Eye (tissue), 1 donor: ENCODE measurements at regions not wholly inside any gene's neighbourhood (a gene's known extent, or its start where the extent isn't known, plus 50 kb on each side); places are given as distances from the start of the nearest gene placed in this dataset.
"Not testable (repeated sequence)": the region's sequence is repeated elsewhere in the genome, so short reads cannot be mapped to it uniquely, and the experiment has no call there.

ENCODE experiments used
- DNase-seq: peaks from one replicate; pipeline ENCODE4 v3.0.0-alpha.2; 2015

GRCh38 chr20:47940101-47940813 is 155.0 kb upstream of the SULF2 start:
- DNase-seq, result peak; percentile 21

- DNase-seq, result no peak
These were observed 151.3 kb upstream of the SULF2 start for GRCh38 chr20:47936612-47937011.

DNA sequence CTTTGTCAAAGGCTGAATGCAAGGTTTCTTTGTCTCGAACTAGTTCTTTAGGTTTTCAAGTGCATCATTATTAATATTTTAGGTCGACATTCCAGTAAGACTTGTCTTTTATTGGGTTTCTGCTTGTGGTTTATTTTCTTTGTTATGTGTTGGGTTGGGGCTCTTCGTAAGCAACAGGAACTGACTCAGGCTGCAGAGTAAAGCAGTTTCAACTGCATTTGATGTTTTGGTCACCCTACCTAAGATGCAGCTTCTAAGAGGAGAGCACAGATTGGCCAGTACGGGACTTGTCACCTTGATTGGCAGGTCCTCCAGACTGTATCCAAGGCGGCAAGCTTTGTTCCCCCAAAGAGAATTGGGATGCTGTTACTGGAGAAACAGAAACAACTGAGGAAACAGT is 149.5 kb upstream of the SULF2 start:
- no peak for DNase-seq

- DNase-seq, result no peak
These were observed 146.2 kb upstream of the SULF2 start for GRCh38 chr20:47931443-47931842.

DNA sequence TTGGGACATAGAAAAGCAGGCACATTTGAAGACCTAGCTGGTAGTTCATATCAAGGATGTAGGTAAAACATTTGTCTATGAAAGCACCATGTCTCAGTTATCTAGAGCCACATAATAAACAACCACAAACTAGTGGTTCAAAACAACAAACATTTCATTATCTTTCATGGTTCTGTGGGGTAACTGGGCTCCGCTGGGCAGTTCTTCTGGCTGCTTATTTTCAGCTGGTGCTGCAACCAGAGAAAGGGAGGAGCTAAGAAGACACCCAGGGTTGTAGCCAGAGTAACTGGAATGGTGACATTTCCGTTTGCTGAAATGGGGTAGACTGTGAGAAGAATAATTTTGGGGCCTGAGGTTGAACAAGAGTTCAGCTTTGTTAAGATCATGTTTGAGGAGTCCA is 145.7 kb upstream of the SULF2 start:
- no peak for DNase-seq

- peak; percentile 40 for DNase-seq
These were observed 144.3 kb upstream of the SULF2 start for GRCh38 chr20:47929368-47930115.

GRCh38 chr20:47927944-47928343 is 142.7 kb upstream of the SULF2 start:
- no peak for DNase-seq

- DNase-seq, result no peak
These were observed 142.1 kb upstream of the SULF2 start for GRCh38 chr20:47927385-47927851.

GRCh38 chr20:47926731-47927130 is 141.4 kb upstream of the SULF2 start:
- no peak for DNase-seq

DNA sequence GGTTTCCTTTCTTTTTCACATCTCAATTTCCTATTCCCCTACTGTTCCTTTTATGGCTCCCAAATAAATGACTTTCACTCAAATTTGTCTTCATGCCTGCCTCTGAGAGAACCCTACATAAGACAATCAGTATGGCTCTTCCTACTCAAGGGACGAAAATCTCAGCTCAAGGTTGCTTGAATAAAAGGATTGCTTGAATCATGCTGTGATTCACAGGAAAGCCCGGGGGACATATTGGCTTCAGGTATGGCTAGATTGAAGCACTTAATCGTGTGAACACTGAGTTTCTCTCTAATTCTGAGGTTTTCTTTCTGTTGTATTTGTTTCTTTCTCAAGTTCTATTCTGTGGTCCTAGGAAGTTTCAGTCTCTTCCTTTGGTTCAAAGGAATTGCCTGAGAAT is 140.3 kb upstream of the SULF2 start:
- no peak for DNase-seq

GRCh38 chr20:47922269-47922668 is 137.0 kb upstream of the SULF2 start:
- peak; percentile 21 for DNase-seq

GRCh38 chr20:47921829-47922228 is 136.5 kb upstream of the SULF2 start:
- peak; percentile 46 for DNase-seq

DNA sequence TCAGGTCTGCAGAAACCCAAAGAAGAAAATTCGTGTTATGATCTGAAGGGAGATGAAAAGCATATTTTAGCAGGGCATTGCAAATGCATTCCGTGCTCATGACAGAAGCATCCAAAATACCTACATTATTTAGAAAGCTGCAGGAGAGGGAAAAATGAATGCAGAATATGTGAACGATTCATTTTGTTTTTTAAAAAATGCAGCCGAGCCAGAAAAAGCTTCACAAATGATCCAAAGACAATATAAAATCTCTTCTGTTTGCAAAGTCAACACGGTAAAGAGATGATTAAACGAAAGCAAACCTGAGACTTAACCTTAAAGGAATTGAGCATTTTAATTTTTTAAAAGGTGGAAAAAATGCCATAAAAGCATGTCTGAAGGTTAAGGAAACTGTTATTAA is 136.1 kb upstream of the SULF2 start:
- peak; percentile 41 for DNase-seq

DNA sequence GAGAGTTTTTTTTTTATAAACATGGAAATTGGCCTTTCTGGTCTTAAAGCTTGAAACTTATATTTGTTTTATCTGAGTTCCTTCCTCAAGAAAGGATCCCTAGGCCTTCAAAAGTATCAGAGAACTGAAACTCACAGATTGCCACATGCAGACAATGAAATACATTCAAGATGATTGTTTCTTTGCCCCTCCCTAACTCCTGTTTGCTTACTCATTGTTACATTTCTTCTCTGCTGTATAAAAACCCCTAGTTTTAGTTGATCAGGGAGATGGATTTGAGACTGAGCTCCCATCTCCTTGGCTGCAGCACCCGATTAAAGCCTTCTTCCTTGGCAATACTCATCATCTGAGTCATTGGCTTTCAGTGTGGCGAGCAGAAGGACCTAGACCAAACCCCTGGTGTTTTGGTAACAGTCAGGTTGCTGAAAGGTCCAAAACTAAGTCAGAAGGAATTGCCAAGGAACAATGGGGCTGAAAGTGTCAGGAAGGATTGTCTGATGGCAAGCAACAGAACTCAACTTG is 132.3 kb upstream of the SULF2 start:
- DNase-seq, result no peak

GRCh38 chr20:47915495-47915894 is 130.2 kb upstream of the SULF2 start:
- no peak for DNase-seq

GRCh38 chr20:47914792-47915191 is 129.5 kb upstream of the SULF2 start:
- DNase-seq, result no peak

- DNase-seq, result not testable (repeated sequence)
These were observed 127.7 kb upstream of the SULF2 start for GRCh38 chr20:47912786-47913501.

GRCh38 chr20:47912165-47912564 is 126.9 kb upstream of the SULF2 start:
- peak; percentile 42 for DNase-seq

DNA sequence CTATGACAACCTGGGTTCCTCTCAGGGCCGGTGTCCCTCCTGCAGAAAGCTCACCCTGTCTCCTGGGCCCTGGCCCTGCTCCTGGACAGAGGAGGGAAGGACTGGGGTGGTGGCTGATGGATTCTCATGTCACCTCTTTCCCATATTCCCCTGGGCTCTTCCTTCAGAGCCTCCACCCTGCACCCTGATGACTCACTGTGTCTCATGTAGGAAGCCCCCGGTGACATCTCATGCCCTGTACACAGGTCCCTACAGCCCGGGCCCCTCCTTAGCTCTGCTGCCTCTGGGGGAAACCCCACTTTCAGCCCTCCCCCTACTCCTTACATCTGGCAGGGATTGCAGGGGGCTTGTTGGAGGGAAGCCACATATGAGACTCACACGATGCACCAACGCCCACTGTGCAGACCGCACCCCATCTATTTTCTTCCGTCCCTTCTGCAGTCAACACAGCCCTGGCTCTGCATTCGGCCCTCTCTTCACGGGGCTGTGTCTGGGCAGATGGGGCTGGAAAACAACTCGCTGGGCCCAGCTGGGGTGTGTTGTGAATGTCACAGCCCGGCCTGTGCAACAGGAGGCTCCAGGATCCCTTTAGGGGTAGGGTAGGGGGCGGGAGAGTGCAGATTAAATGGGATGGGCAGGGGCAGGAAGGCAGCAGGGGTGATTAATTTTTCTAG is 124.6 kb upstream of the SULF2 start:
- not testable (repeated sequence) for DNase-seq

DNA sequence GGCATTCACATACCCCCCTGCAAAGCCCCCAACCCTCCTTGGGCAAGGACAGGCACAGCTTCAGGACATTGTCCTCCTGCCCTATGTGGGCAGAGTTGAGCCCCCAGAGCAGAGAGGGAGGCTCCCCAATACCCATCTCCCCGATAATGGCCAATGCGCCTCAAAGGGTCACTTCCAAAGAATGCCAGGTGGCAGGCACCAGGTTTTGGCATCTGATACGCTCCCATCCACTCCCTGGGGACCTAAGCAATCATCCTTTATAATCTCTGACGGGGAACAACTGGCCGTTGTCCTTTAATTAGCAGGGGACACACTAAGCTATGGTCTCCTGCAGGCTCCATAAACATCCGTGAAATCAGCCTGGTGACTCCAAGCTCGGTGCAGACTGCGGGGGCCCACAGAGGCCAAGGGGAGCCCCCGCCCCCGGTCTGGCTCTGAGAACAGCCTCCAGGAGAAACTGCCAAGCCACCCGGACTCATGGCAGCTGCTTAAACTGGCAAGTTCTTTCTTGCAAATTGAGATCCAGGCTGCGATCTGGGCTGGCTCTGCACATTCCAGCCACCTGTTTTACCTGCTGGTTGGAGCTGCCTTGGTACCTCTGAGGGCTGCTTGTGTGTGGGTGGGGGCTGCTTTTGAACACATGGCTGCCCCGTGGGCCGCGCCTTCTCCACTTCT is 123.2 kb upstream of the SULF2 start:
- peak; percentile 69 for DNase-seq

DNA sequence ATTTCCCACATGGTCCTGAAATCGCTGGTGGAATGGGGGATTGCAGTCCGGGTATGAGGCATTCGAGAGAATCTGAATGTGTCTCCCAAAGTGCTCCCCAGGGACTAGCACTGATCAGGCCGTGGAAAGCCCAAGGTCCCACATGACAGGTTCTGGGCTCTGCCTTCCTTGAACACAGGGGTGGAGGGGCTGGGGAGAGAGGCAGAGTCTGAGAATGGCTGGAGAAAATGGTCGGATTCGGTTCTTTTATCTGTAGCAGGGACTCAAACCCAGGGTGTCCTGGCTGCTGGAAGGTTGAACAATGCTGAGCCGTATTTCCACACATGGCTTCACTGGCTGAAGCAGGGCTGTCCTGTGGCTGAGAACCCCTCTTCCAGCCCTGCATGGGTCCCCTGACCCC is 122.7 kb upstream of the SULF2 start:
- DNase-seq, result peak; percentile 44

DNA sequence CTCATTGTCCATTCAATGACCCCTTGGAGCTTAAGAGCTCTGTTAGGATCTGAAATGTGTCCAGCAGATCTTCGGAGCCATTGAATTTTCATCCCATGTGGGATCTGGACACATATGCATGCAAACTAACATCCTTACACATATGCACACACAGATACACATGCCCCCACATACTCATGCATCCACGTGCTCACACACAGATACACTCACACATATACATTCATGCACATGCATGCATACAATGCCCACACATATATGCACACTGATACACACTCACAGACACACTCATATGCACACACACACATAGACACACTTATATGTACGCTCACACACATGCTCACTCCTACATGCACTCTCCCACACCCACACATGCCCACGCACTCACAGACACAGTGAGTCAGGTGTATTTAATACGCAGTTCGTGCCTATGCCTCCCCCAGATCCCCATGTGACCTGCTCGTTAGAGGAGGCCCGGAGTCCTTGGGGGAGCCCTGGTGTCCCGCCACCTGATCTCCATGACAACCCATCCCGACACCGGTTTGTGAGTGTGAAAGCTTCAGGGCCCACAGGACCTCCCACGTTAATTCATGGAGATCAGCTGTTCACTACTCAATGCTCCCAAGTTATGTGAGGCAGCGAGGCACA is 121.9 kb upstream of the SULF2 start:
- peak; percentile 82 for DNase-seq
